ENCODE measurements at regions not wholly inside any gene's neighbourhood (a gene's known extent, or its start where the extent isn't known, plus 50 kb on each side); places are given as distances from the start of the nearest gene placed in this dataset.

DNA sequence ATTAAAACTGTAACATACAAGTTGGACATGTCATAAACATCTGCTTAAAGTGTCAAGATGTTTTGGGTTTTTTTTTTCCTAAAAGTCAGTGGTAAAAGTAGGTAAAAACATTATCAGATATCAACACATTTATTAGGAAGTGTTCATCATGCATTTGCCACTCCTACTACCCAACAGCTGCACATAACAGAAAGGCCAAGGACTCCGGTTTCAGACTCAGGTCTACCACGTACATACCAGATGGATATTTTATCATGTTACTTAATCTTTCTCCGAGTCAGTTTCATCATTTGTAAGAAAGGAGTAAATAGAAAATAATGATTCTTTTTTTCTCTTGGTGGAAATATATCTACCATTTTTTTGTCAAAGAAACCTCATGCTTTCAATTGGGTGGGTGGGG lies 192.3 kb downstream of the UBE2E3 start:
- Histone ChIP-seq H3K4me3 (no peak overlapping the region), H3K36me3 (no peaks in the 10 kb centered on the region), H3K4me1 (no peaks in the 10 kb centered on the region), H3K27me3 (no peaks in the 10 kb centered on the region), H3K27ac (no peak overlapping the region), H3K9me3 (no peaks in the 10 kb centered on the region)
- TF ChIP-seq, protein P1, sequence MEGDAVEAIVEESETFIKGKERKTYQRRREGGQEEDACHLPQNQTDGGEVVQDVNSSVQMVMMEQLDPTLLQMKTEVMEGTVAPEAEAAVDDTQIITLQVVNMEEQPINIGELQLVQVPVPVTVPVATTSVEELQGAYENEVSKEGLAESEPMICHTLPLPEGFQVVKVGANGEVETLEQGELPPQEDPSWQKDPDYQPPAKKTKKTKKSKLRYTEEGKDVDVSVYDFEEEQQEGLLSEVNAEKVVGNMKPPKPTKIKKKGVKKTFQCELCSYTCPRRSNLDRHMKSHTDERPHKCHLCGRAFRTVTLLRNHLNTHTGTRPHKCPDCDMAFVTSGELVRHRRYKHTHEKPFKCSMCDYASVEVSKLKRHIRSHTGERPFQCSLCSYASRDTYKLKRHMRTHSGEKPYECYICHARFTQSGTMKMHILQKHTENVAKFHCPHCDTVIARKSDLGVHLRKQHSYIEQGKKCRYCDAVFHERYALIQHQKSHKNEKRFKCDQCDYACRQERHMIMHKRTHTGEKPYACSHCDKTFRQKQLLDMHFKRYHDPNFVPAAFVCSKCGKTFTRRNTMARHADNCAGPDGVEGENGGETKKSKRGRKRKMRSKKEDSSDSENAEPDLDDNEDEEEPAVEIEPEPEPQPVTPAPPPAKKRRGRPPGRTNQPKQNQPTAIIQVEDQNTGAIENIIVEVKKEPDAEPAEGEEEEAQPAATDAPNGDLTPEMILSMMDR (IDR thresholded peaks at IDR 0.05): no peak
- no peak for TF ChIP-seq POLR2AphosphoS5 (IDR thresholded peaks at IDR 0.05; ENCODE audit: insufficient read depth in 1 of 2, low read depth in 1 of 2)
- TF ChIP-seq POLR2A (IDR thresholded peaks at IDR 0.05): no peak
- intact Hi-C loops (cut with DNase I): no loop called here
- DNase-seq (ENCODE audit: extremely low spot score in 2 of 2): no peak

DNA sequence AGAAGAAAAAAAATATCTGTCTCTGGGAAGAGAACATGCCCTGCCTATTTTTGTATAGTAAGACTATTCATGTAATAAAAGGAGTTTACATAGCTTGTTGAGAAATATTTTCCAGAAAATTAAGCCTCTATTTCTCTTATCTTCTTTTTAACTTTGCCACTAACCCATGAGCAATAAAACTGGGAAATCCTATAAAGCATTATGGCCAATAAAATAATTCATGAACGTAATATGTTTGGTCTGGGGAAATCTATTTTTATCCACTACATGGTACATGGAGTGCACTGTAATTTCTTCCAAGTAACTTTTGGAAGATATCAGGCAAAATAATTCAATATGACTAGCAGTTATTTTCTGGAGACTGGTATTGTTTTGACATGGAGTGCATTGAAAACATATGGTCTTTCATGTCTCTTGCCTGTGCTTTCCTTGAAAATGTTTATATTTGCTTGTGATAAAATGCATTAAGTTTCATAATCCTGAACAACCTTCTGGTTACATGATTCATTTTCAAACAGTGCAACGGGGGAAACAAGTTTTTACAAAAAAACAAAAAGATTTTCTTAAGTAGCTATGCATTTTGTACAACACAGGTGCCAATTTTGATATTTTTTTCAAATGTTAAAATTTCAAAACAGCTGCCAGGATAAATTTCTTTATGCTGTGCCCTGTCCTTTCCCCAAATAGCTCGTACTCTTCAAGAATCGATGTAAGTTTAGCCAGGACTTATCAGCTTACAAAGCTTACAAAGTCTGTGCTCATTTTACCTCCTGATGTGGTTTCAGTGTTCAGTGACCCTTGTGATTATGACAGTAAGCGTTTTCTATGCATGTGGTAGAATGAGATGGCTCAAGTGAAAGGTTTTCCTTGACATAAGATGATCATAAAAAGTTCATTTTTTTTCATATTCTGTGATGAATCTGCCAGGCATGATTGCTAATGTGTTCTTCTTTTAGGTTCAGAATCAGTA lies 194.5 kb downstream of the UBE2E3 start:
- intact Hi-C loops (cut with DNase I): no loop called here
- Histone ChIP-seq H3K4me1 (no peaks in the 10 kb centered on the region), H3K27ac (no peak overlapping the region), H3K27me3 (no peaks in the 10 kb centered on the region), H3K9me3 (no peaks in the 10 kb centered on the region), H3K4me3 (no peak overlapping the region), H3K36me3 (no peaks in the 10 kb centered on the region)
- TF ChIP-seq POLR2AphosphoS5 (IDR thresholded peaks at IDR 0.05; ENCODE audit: insufficient read depth in 1 of 2, low read depth in 1 of 2) (no peak), POLR2A (IDR thresholded peaks at IDR 0.05) (no peak)
- TF ChIP-seq, protein P1 (IDR thresholded peaks at IDR 0.05): no peak
- DNase-seq (ENCODE audit: extremely low spot score in 2 of 2): no peak

DNA sequence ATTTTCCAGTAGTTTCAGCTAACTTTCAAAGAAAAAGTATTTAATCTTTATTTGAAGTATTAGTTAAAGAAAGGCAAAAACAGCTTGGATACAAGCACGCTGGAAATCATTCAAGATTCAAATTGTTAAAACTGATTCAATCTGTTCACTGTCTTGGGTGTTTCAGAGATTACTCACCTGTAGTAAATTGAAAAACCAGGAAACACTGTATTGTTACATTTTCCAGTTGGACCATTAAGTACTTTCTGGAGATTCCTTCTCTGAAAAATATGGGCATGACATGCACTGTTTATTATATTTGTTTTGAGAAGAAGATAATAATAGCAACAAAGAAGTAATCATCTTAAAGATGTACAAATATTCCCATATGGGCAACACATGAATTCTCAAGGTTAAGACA lies 196.1 kb downstream of the UBE2E3 start:
- H3K4me3 ChIP-seq: no peak overlapping the region
- no peaks in the 10 kb centered on the region for H3K36me3 ChIP-seq
- intact Hi-C loops (cut with DNase I): no loop called here
- no peaks in the 10 kb centered on the region for H3K9me3 ChIP-seq
- no peak for DNase-seq (ENCODE audit: extremely low spot score in 2 of 2)
- H3K27ac ChIP-seq: no peak overlapping the region
- no peaks in the 10 kb centered on the region for H3K27me3 ChIP-seq
- H3K4me1 ChIP-seq: no peaks in the 10 kb centered on the region
- TF ChIP-seq POLR2AphosphoS5 (IDR thresholded peaks at IDR 0.05; ENCODE audit: insufficient read depth in 1 of 2, low read depth in 1 of 2) (no peak), POLR2A (IDR thresholded peaks at IDR 0.05) (no peak)
- TF ChIP-seq, protein P1 (IDR thresholded peaks at IDR 0.05): no peak

DNA sequence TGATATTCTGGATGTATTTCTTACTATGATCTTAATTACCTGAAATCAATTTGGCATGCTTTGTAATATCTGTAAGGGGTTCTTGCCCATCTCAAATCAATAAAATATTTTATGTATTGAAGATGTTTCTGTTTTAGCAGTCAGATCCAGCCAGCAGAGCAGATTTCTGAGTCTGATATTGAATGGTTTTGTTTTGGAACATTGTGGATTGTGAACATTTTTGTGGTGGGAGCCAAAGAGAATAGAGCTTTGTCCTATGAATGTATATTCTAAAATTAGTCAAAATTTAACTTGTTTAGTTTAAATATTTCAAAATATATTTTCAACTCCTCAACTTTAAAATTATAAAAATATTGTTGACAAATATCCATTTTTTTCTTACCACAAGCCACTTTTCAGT lies 197.0 kb downstream of the UBE2E3 start:
- TF ChIP-seq POLR2AphosphoS5 (IDR thresholded peaks at IDR 0.05; ENCODE audit: insufficient read depth in 1 of 2, low read depth in 1 of 2) (no peak), POLR2A (IDR thresholded peaks at IDR 0.05) (no peak)
- TF ChIP-seq, protein P1 (IDR thresholded peaks at IDR 0.05): no peak
- intact Hi-C loops (cut with DNase I): no loop called here

DNA sequence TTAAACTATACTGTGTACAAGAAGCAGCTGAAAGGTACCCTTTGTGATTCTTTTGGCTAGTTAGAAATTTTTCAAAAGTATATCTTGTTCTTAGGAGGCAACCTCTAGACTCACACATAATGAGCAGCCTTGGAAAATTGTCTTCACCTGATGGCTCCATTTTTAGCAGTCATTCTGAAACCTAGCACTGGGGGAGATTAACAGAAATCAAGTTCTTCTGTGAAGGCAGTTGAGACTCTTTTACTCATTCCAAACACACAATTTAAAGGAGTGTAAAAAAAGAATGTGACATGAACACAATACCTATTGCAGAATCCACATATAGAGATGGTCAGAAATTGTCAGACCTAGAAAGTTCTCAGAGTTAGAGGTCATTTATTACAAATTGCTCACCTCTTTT lies 197.7 kb downstream of the UBE2E3 start:
- H3K9me3 ChIP-seq: no peaks in the 10 kb centered on the region
- no peak for DNase-seq (ENCODE audit: extremely low spot score in 2 of 2)
- no peak overlapping the region for H3K4me3 ChIP-seq
- no peak overlapping the region for H3K27ac ChIP-seq
- TF ChIP-seq POLR2A (IDR thresholded peaks at IDR 0.05): no peak
- intact Hi-C loops (cut with DNase I): no loop called here
- no peaks in the 10 kb centered on the region for H3K4me1 ChIP-seq
- H3K36me3 ChIP-seq: no peaks in the 10 kb centered on the region
- H3K27me3 ChIP-seq: no peaks in the 10 kb centered on the region

More for the DNA sequence above, 197.0 kb downstream of the UBE2E3 start:
- no peaks in the 10 kb centered on the region for H3K27me3 ChIP-seq
- no peaks in the 10 kb centered on the region for H3K4me1 ChIP-seq
- DNase-seq (ENCODE audit: extremely low spot score in 2 of 2): no peak
- no peaks in the 10 kb centered on the region for H3K36me3 ChIP-seq
- no peak overlapping the region for H3K4me3 ChIP-seq
- no peaks in the 10 kb centered on the region for H3K9me3 ChIP-seq
- H3K27ac ChIP-seq: no peak overlapping the region

Measured in vagina (tissue), 2 donors.